GM23248 (cell line): ENCODE measurements at regions not wholly inside any gene's neighbourhood (a gene's known extent, or its start where the extent isn't known, plus 50 kb on each side); places are given as distances from the start of the nearest gene placed in this dataset.
"Not testable (repeated sequence)": the region's sequence is repeated elsewhere in the genome, so short reads cannot be mapped to it uniquely, and the experiment has no call there.

Source experiments
- DNase-seq: peaks from one replicate; pipeline ENCODE4 v3.0.0-alpha.2; 2015
- H2AFZ ChIP-seq: fragments of 200-600 bp; sonication (generic); 2 replicates; pipeline ENCODE4 v1.6.1; 2016; ENCODE audit warnings: antibody characterized with exemption
- H3F3A ChIP-seq: fragments of 200-600 bp; sonication (generic); 2 replicates; pipeline ENCODE4 v1.6.1; 2016; ENCODE audit warnings: mild to moderate bottlenecking, antibody characterized with exemption, mixed run types; ENCODE audit not compliant: insufficient read depth
- H3K27ac ChIP-seq: fragments of 200-600 bp; sonication (generic); 2 replicates; pipeline ENCODE4 v1.5.1; 2016; ENCODE audit warnings: mild to moderate bottlenecking
- H3K27me3 ChIP-seq: fragments of 200-600 bp; sonication (generic); replicated peaks from 2 replicates; pipeline ENCODE4 v1.6.1; 2016; ENCODE audit warnings: mild to moderate bottlenecking; ENCODE audit not compliant: insufficient read depth
- H3K36me3 ChIP-seq: fragments of 200-600 bp; sonication (generic); 2 replicates; pipeline ENCODE4 v1.6.1; 2016; ENCODE audit warnings: low read depth, mild to moderate bottlenecking
- H3K4me1 ChIP-seq: fragments of 200-600 bp; sonication (generic); 2 replicates; pipeline ENCODE4 v1.6.1; 2016; ENCODE audit warnings: mild to moderate bottlenecking; ENCODE audit not compliant: insufficient read depth
- H3K4me2 ChIP-seq: fragments of 200-600 bp; sonication (generic); one replicate; pipeline ENCODE4 v1.6.1; 2016; ENCODE audit warnings: mild to moderate bottlenecking; ENCODE audit not compliant: unreplicated experiment
- H3K4me3 ChIP-seq: fragments of 200-600 bp; sonication (generic); 2 replicates; pipeline ENCODE4 v1.5.1; 2016; ENCODE audit warnings: mild to moderate bottlenecking
- H3K79me2 ChIP-seq: fragments of 200-600 bp; sonication (generic); 2 replicates; pipeline ENCODE4 v1.6.1; 2016; ENCODE audit warnings: mild to moderate bottlenecking; ENCODE audit not compliant: insufficient read depth
- H3K9ac ChIP-seq: fragments of 200-600 bp; sonication (generic); 2 replicates; pipeline ENCODE4 v1.6.1; 2016; ENCODE audit warnings: mild to moderate bottlenecking
- H3K9me2 ChIP-seq: fragments of 200-600 bp; sonication (generic); 2 replicates; pipeline ENCODE4 v1.6.1; 2016; ENCODE audit warnings: mixed run types, mild to moderate bottlenecking, moderate library complexity; ENCODE audit not compliant: insufficient read depth
- H3K9me3 ChIP-seq: fragments of 200-600 bp; sonication (generic); one replicate; pipeline ENCODE4 v1.6.1; 2017; ENCODE audit warnings: low read depth
- H4K20me1 ChIP-seq: fragments of 200-600 bp; sonication (generic); 2 replicates; pipeline ENCODE4 v1.6.0; 2016; ENCODE audit not compliant: insufficient read depth
- WGBS, 2 experiments: methylation state at CpG; one replicate each; pipeline ENCODE4 v1.1.6; 2015 to 2017; ENCODE audit warnings: low lambda C conversion rate in 2 of 2, low coverage in 1 of 2; ENCODE audit errors: missing lambda C conversion rate in 2 of 2; 5-methylcytosine and 5-hydroxymethylcytosine counted together
- in situ Hi-C: fragments of 300-500 bp; cut with MboI; formaldehyde crosslinking; loops from 2 replicates; pipeline ENCODE4 v1.15.0; 2020

GRCh38 chr1:761791-762190 is 75.3 kb upstream of the OR4F16 start:
- DNase-seq, H3K4me3 ChIP-seq, H3F3A ChIP-seq, H3K4me2 ChIP-seq, H3K79me2 ChIP-seq, H3K9me2 ChIP-seq, H2AFZ ChIP-seq, H3K27ac ChIP-seq, H3K4me1 ChIP-seq, H4K20me1 ChIP-seq, H3K27me3 ChIP-seq, H3K36me3 ChIP-seq, H3K9ac ChIP-seq, H3K9me3 ChIP-seq, in situ Hi-C loops: not testable (repeated sequence)
- 86% methylated on average over 1 of the region's 2 CpGs; no CpG with 5 or more reads in 1 of the 2 experiments for WGBS, 2 experiments

DNA sequence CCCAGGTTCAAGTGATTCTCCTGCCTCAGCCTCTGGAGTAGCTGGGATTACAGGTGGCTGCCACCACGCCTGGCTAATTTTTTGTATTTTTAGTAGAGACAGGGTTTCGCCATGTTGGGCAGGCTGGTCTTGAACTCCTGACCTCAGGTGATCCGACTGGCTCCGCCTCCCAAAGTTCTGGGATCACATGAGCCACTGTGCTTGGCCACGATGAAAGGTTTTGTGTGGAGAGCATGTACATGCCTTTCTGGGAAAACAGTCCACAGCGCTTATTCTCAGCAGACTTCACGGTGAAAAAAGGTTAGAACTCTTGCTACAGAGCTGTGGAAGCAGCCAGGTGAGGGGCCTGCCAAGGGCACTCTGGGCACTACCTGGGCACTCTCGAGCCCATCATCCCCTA is 85.0 kb upstream of the OR4F16 start:
- H3K4me2 ChIP-seq, H3K27ac ChIP-seq, H3K79me2 ChIP-seq, H3K4me1 ChIP-seq, H2AFZ ChIP-seq, H3K27me3 ChIP-seq, H3K4me3 ChIP-seq, H3K36me3 ChIP-seq, H3K9me3 ChIP-seq, H3K9ac ChIP-seq, H3K9me2 ChIP-seq, in situ Hi-C loops, DNase-seq, H3F3A ChIP-seq, H4K20me1 ChIP-seq: not testable (repeated sequence)
- 95 to 97% methylated on average over 6 of the region's 8 CpGs for WGBS, 2 experiments

DNA sequence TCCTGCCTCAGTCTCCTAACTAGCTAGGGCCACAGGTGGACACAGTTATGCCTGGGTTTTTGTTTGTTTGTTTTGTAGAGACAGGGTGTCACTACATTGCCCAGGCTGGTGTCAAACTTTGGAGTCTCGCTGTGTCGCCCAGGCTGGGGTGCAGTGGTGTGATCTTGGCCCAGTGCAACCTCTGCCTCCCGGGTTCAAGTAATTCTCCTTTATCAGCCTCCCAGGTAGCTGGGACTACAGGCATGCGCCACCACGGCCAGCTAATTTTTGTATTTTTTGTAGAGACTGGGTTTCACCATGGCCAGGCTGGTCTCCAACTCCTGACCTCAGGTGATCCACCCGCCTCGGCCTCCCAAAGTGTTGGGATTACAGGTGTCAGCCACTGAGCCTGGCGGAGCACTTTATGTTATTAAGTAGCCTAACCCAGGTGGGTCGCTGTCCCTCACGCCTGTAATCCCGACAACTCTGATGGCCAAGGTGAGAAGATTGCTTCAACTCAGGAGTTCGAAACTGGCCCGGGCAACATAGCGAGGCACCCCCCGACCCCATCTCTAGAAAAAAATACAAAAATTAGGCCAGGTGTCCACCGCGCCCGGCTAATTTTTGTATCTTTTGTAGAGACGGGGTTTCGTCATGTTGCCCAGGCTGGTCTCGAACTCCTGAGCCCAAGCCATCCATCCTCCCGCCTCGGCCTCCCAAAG is 91.2 kb upstream of the OR4F16 start:
- H3F3A ChIP-seq, H3K9me2 ChIP-seq, H3K4me1 ChIP-seq, H3K9me3 ChIP-seq, H2AFZ ChIP-seq, H3K27me3 ChIP-seq, H3K36me3 ChIP-seq, DNase-seq, in situ Hi-C loops, H4K20me1 ChIP-seq: not testable (repeated sequence)
- peak overlapping the region; percentile 39 for H3K4me2 ChIP-seq
- peaks cover 38% of the 10 kb centered on the region for H3K79me2 ChIP-seq
- 79 to 81% methylated on average over 20 to 23 of the region's 23 CpGs for WGBS, 2 experiments
- peak overlapping the region; percentile 81 for H3K4me3 ChIP-seq
- H3K27ac ChIP-seq: peak overlapping the region; percentile 94
- H3K9ac ChIP-seq: peak overlapping the region; percentile 96

GRCh38 chr1:778451-779278 is 92.2 kb upstream of the OR4F16 start:
- H3K9me2 ChIP-seq, H3F3A ChIP-seq, H3K27me3 ChIP-seq, H3K9me3 ChIP-seq, H4K20me1 ChIP-seq, H3K4me1 ChIP-seq, H3K36me3 ChIP-seq, in situ Hi-C loops: not testable (repeated sequence)
- WGBS, 2 experiments: 1% methylated on average over 44 to 63 of the region's 65 CpGs
- peaks cover 45% of the 10 kb centered on the region for H3K79me2 ChIP-seq
- H3K4me3 ChIP-seq: peak overlapping the region; percentile 81
- peak; percentile 98 for DNase-seq
- peak overlapping the region; percentile 75 for H2AFZ ChIP-seq
- peak overlapping the region; percentile 73 for H3K4me2 ChIP-seq
- H3K27ac ChIP-seq: peak overlapping the region; percentile 94
- H3K9ac ChIP-seq: peak overlapping the region; percentile 96

GRCh38 chr1:779621-780020 is 93.2 kb upstream of the OR4F16 start:
- H4K20me1 ChIP-seq, H3K4me1 ChIP-seq, H2AFZ ChIP-seq, H3K9me2 ChIP-seq, in situ Hi-C loops, H3K36me3 ChIP-seq, H3K9me3 ChIP-seq, H3K27me3 ChIP-seq, H3F3A ChIP-seq, H3K27ac ChIP-seq: not testable (repeated sequence)
- 67 to 75% methylated on average over 10 to 13 of the region's 13 CpGs for WGBS, 2 experiments
- peak overlapping the region; percentile 96; the same call in 1 of the 2 replicates for H3K9ac ChIP-seq
- peak overlapping the region; percentile 81 for H3K4me3 ChIP-seq
- peak; percentile 16 for DNase-seq
- peak overlapping the region; percentile 23 for H3K4me2 ChIP-seq
- H3K79me2 ChIP-seq: peaks cover 49% of the 10 kb centered on the region
